Mononuclear cell (primary cell): ENCODE measurements at regions not wholly inside any gene's neighbourhood (a gene's known extent, or its start where the extent isn't known, plus 50 kb on each side); places are given as distances from the start of the nearest gene placed in this dataset.

ENCODE experiments used
- H3K27me3 ChIP-seq: 2 replicates; pipeline ENCODE4 v1.6.0; 2011; ENCODE audit warnings: low read length, control low read depth; ENCODE audit not compliant: insufficient read depth
- H3K4me1 ChIP-seq: 2 replicates; pipeline ENCODE4 v1.5.1; 2011; ENCODE audit warnings: mild to moderate bottlenecking, low read length, control low read depth; ENCODE audit not compliant: insufficient read depth
- H3K4me3 ChIP-seq: 2 replicates; pipeline ENCODE4 v1.5.1; 2011; ENCODE audit warnings: mild to moderate bottlenecking, low read length, moderate library complexity
- H3K9me3 ChIP-seq: 2 replicates; pipeline ENCODE4 v1.5.1; 2011; ENCODE audit warnings: low read depth, mild to moderate bottlenecking, control low read depth, low read length

- H3K4me1 ChIP-seq: peaks cover 56% of the 10 kb centered on the region
- no peaks in the 10 kb centered on the region for H3K9me3 ChIP-seq
- no peaks in the 10 kb centered on the region for H3K27me3 ChIP-seq
- H3K4me3 ChIP-seq: no peak overlapping the region
Observed at GRCh38 chr21:34205811-34206571, 132.6 kb downstream of the MRPS6 start.

- H3K9me3 ChIP-seq: peaks cover 11% of the 10 kb centered on the region
- no peak overlapping the region for H3K4me3 ChIP-seq
- H3K27me3 ChIP-seq: no peaks in the 10 kb centered on the region
- no peaks in the 10 kb centered on the region for H3K4me1 ChIP-seq
Observed at GRCh38 chr21:34213959-34214358, 140.6 kb downstream of the MRPS6 start.

GRCh38 chr21:34215501-34215900 lies 142.1 kb downstream of the MRPS6 start:
- peaks cover 11% of the 10 kb centered on the region for H3K9me3 ChIP-seq
- no peak overlapping the region for H3K4me3 ChIP-seq
- no peaks in the 10 kb centered on the region for H3K27me3 ChIP-seq
- H3K4me1 ChIP-seq: no peaks in the 10 kb centered on the region

GRCh38 chr21:34215911-34216717 lies 142.7 kb downstream of the MRPS6 start:
- H3K4me3 ChIP-seq: no peak overlapping the region
- no peaks in the 10 kb centered on the region for H3K27me3 ChIP-seq
- peaks cover 11% of the 10 kb centered on the region for H3K9me3 ChIP-seq
- H3K4me1 ChIP-seq: no peaks in the 10 kb centered on the region

- Histone ChIP-seq H3K27me3 (no peaks in the 10 kb centered on the region), H3K9me3 (peaks cover 11% of the 10 kb centered on the region), H3K4me1 (no peaks in the 10 kb centered on the region), H3K4me3 (no peak overlapping the region)
Observed at GRCh38 chr21:34216718-34217032, 143.3 kb downstream of the MRPS6 start.

- no peaks in the 10 kb centered on the region for H3K4me1 ChIP-seq
- no peak overlapping the region for H3K4me3 ChIP-seq
- H3K9me3 ChIP-seq: peaks cover 11% of the 10 kb centered on the region
- no peaks in the 10 kb centered on the region for H3K27me3 ChIP-seq
Observed at GRCh38 chr21:34217263-34217662, 143.9 kb downstream of the MRPS6 start.

GRCh38 chr21:34219334-34220060 lies 144.3 kb upstream of the KCNE2 start:
- Histone ChIP-seq H3K4me1 (peaks cover 15% of the 10 kb centered on the region), H3K27me3 (no peaks in the 10 kb centered on the region), H3K4me3 (no peak overlapping the region), H3K9me3 (peaks cover 2% of the 10 kb centered on the region)

GRCh38 chr21:34220556-34221195 lies 143.1 kb upstream of the KCNE2 start:
- Histone ChIP-seq H3K27me3 (no peaks in the 10 kb centered on the region), H3K9me3 (no peaks in the 10 kb centered on the region), H3K4me3 (no peak overlapping the region), H3K4me1 (peaks cover 15% of the 10 kb centered on the region)

GRCh38 chr21:34221331-34222030 lies 142.3 kb upstream of the KCNE2 start:
- H3K4me1 ChIP-seq: peaks cover 15% of the 10 kb centered on the region
- no peaks in the 10 kb centered on the region for H3K27me3 ChIP-seq
- no peak overlapping the region for H3K4me3 ChIP-seq
- no peaks in the 10 kb centered on the region for H3K9me3 ChIP-seq

GRCh38 chr21:34222031-34222335 lies 141.8 kb upstream of the KCNE2 start:
- Histone ChIP-seq H3K4me3 (no peak overlapping the region), H3K4me1 (peaks cover 15% of the 10 kb centered on the region), H3K9me3 (no peaks in the 10 kb centered on the region), H3K27me3 (no peaks in the 10 kb centered on the region)

- H3K4me3 ChIP-seq: no peak overlapping the region
- H3K4me1 ChIP-seq: peaks cover 15% of the 10 kb centered on the region
- no peaks in the 10 kb centered on the region for H3K27me3 ChIP-seq
- no peaks in the 10 kb centered on the region for H3K9me3 ChIP-seq
Observed at GRCh38 chr21:34223376-34223775, 140.4 kb upstream of the KCNE2 start.

- Histone ChIP-seq H3K27me3 (no peaks in the 10 kb centered on the region), H3K4me3 (no peak overlapping the region), H3K9me3 (no peaks in the 10 kb centered on the region), H3K4me1 (peaks cover 15% of the 10 kb centered on the region)
Observed at GRCh38 chr21:34227386-34227852, 136.4 kb upstream of the KCNE2 start.

GRCh38 chr21:34228792-34229191 lies 135.0 kb upstream of the KCNE2 start:
- Histone ChIP-seq H3K4me1 (peaks cover 4% of the 10 kb centered on the region), H3K4me3 (no peak overlapping the region), H3K9me3 (no peaks in the 10 kb centered on the region), H3K27me3 (no peaks in the 10 kb centered on the region)

GRCh38 chr21:34229353-34229752 lies 134.5 kb upstream of the KCNE2 start:
- Histone ChIP-seq H3K4me1 (no peaks in the 10 kb centered on the region), H3K4me3 (no peak overlapping the region), H3K9me3 (no peaks in the 10 kb centered on the region), H3K27me3 (no peaks in the 10 kb centered on the region)
